ENCODE measurements at regions not wholly inside any gene's neighbourhood (a gene's known extent, or its start where the extent isn't known, plus 50 kb on each side); places are given as distances from the start of the nearest gene placed in this dataset.

DNA sequence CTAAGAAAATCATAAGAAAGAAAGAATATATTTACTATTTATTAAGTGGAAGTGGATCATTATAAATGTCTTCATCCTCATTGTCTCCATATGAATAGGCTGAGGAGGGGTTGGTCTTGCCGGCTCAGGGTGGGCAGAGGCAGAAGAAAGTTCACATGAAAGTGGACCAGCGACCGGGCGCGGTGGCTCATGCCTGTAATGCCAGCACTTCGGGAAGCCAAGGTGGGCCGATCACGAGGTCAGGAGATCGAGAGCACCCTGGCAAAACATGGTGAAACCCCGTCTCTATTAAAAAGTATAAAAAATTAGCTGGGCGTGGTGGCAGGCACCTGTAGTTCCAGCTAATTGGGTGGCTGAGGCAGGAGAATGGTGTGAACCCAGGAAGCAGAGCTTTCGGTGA, 1145.4 kb downstream of the STIM2 start:
- Histone ChIP-seq H3K4me3 (replicated peaks; ENCODE audit: insufficient read depth, low read length) (no peak overlapping the region), H3K27me3 (ENCODE audit: insufficient read depth, poor library complexity, severe bottlenecking) (no peaks in the 10 kb centered on the region), H3K27ac (replicated peaks) (no peak overlapping the region)
- TF ChIP-seq, protein P1, sequence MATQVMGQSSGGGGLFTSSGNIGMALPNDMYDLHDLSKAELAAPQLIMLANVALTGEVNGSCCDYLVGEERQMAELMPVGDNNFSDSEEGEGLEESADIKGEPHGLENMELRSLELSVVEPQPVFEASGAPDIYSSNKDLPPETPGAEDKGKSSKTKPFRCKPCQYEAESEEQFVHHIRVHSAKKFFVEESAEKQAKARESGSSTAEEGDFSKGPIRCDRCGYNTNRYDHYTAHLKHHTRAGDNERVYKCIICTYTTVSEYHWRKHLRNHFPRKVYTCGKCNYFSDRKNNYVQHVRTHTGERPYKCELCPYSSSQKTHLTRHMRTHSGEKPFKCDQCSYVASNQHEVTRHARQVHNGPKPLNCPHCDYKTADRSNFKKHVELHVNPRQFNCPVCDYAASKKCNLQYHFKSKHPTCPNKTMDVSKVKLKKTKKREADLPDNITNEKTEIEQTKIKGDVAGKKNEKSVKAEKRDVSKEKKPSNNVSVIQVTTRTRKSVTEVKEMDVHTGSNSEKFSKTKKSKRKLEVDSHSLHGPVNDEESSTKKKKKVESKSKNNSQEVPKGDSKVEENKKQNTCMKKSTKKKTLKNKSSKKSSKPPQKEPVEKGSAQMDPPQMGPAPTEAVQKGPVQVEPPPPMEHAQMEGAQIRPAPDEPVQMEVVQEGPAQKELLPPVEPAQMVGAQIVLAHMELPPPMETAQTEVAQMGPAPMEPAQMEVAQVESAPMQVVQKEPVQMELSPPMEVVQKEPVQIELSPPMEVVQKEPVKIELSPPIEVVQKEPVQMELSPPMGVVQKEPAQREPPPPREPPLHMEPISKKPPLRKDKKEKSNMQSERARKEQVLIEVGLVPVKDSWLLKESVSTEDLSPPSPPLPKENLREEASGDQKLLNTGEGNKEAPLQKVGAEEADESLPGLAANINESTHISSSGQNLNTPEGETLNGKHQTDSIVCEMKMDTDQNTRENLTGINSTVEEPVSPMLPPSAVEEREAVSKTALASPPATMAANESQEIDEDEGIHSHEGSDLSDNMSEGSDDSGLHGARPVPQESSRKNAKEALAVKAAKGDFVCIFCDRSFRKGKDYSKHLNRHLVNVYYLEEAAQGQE (IDR thresholded peaks at IDR 0.05; ENCODE audit: insufficient replicate concordance, low read depth), result no peak
- TF ChIP-seq, protein P2, sequence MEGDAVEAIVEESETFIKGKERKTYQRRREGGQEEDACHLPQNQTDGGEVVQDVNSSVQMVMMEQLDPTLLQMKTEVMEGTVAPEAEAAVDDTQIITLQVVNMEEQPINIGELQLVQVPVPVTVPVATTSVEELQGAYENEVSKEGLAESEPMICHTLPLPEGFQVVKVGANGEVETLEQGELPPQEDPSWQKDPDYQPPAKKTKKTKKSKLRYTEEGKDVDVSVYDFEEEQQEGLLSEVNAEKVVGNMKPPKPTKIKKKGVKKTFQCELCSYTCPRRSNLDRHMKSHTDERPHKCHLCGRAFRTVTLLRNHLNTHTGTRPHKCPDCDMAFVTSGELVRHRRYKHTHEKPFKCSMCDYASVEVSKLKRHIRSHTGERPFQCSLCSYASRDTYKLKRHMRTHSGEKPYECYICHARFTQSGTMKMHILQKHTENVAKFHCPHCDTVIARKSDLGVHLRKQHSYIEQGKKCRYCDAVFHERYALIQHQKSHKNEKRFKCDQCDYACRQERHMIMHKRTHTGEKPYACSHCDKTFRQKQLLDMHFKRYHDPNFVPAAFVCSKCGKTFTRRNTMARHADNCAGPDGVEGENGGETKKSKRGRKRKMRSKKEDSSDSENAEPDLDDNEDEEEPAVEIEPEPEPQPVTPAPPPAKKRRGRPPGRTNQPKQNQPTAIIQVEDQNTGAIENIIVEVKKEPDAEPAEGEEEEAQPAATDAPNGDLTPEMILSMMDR (IDR thresholded peaks at IDR 0.05; ENCODE audit: insufficient read depth, low read length), result no peak
- TF ChIP-seq GABPA (IDR thresholded peaks at IDR 0.05; ENCODE audit: low read depth) (no peak), SPI1 (IDR thresholded peaks at IDR 0.05; ENCODE audit: borderline replicate concordance, low read depth) (no peak), POLR2AphosphoS5 (IDR thresholded peaks at IDR 0.05; ENCODE audit: low read depth) (no peak)
- no peak for DNase-seq (ENCODE audit: low read depth in 1 of 2, low spot score in 1 of 2)

DNA sequence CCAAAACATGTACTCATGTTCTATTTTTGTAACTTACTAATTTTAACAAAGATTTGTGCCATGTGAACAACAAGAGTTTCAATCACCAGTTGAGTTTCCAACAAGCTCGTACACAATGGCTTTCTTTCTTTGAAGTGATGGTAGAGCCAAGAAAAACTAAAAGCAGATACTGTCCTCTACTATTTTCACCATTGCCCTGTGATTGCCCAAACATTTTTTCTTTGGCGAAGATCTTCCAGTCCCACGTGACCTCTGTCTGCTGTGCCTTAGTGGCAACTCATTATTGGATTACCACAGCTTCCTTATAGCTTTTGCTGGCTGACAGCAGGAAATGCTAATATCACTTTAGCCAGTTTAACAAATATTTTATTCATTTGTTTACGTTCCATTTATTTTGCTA, 1147.1 kb downstream of the STIM2 start:
- no peak overlapping the region for H3K4me3 ChIP-seq (replicated peaks; ENCODE audit: insufficient read depth, low read length)
- H3K27ac ChIP-seq (replicated peaks), result no peak overlapping the region
- H3K27me3 ChIP-seq (ENCODE audit: insufficient read depth, poor library complexity, severe bottlenecking), result no peaks in the 10 kb centered on the region
- TF ChIP-seq, protein P1 (IDR thresholded peaks at IDR 0.05; ENCODE audit: insufficient replicate concordance, low read depth), result no peak
- TF ChIP-seq, protein P2 (IDR thresholded peaks at IDR 0.05; ENCODE audit: insufficient read depth, low read length), result no peak
- no peak for TF ChIP-seq GABPA (IDR thresholded peaks at IDR 0.05; ENCODE audit: low read depth)
- TF ChIP-seq SPI1 (IDR thresholded peaks at IDR 0.05; ENCODE audit: borderline replicate concordance, low read depth), result no peak
- no peak for DNase-seq (ENCODE audit: low read depth in 1 of 2, low spot score in 1 of 2)

DNA sequence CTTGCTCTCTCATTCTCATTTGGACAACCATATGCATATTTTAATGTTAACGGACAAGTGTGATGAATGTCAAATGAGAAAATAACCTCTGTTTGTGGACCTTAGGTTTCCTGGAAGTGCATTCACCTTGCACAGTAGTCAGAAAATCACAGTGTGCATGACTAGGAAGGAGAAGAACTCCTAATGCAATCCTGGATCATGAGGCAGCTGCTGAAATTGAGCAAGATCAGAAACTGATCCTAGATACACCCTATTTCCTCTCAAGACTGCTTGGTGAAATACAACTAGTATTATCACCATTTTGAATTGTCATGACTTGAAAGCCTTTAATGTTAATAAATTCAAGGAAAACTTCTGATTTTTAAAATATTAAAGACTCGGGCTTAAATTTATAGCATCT, 1148.9 kb downstream of the STIM2 start:
- TF ChIP-seq POLR2AphosphoS5 (IDR thresholded peaks at IDR 0.05; ENCODE audit: low read depth) (no peak), SPI1 (IDR thresholded peaks at IDR 0.05; ENCODE audit: borderline replicate concordance, low read depth) (no peak), GABPA (IDR thresholded peaks at IDR 0.05; ENCODE audit: low read depth) (no peak)
- TF ChIP-seq, protein P2 (IDR thresholded peaks at IDR 0.05; ENCODE audit: insufficient read depth, low read length), result no peak
- TF ChIP-seq, protein P1 (IDR thresholded peaks at IDR 0.05; ENCODE audit: insufficient replicate concordance, low read depth), result no peak
- H3K4me3 ChIP-seq (replicated peaks; ENCODE audit: insufficient read depth, low read length), result no peak overlapping the region
- no peaks in the 10 kb centered on the region for H3K27me3 ChIP-seq (ENCODE audit: insufficient read depth, poor library complexity, severe bottlenecking)
- no peak overlapping the region for H3K27ac ChIP-seq (replicated peaks)
- DNase-seq (ENCODE audit: low read depth in 1 of 2, low spot score in 1 of 2), result no peak

All from HL-60 (cell line).